HCT116 (cell line): ENCODE measurements at regions not wholly inside any gene's neighbourhood (a gene's known extent, or its start where the extent isn't known, plus 50 kb on each side); places are given as distances from the start of the nearest gene placed in this dataset.

Experiments
- ATAC-seq: fragments of 200-7000 bp; cut with Tn5 transposase; 2 replicates; pipeline ENCODE4 v1.9.1; 2020; ENCODE audit warnings: mild to moderate bottlenecking, moderate library complexity
- BruUV-seq: library from RNA; stranded (reverse); fragments of 400-500 nt; replicated peaks from 2 replicates; lab custom pipeline; 2021; lab: Mats Ljungman, UMichigan
- CTCF ChIA-PET: fragments of 300-600 bp; sonication (Branson Sonifier 250); formaldehyde crosslinking; loops from one replicate; lab custom pipeline; 2021; ENCODE audit warnings: antibody characterized with exemption; lab: Charles Lee
- POLR2A ChIA-PET: fragments of 300-600, 350-600 bp; sonication (Branson Sonifier 250); formaldehyde crosslinking; loops from one replicate; lab custom pipeline; 2021; ENCODE audit warnings: antibody characterized with exemption; lab: Charles Lee
- RAD21 ChIA-PET, 2 experiments: fragments of 300-600 bp; sonication (Branson Sonifier 250); formaldehyde crosslinking; loops; one replicate each; lab custom pipeline; 2023; ENCODE audit warnings: low total read pairs in 2 of 2; ENCODE audit not compliant: uncharacterized antibody in 2 of 2, unreplicated experiment in 2 of 2, low non-redundant PET in 1 of 2; lab: Charles Lee
- DNase-seq: peaks from one replicate; pipeline ENCODE4 v3.0.0-alpha.2; 2010; ENCODE audit warnings: low read depth, low spot score
- H2AFZ ChIP-seq: fragments of 200-600 bp; shearing (Covaris generic), sonication (generic); 2 replicates; pipeline ENCODE4 v1.6.1; 2017; ENCODE audit warnings: low read depth, mixed run types, mixed read lengths, antibody characterized with exemption, low read length; ENCODE audit not compliant: poor library complexity, severe bottlenecking
- H3K27ac ChIP-seq: 2 replicates; pipeline ENCODE4 v1.5.1; 2012; ENCODE audit warnings: low read depth, low read length
- H3K27me3 ChIP-seq: fragments of 200-600 bp; sonication (generic); 2 replicates; pipeline ENCODE4 v1.6.1; 2016; ENCODE audit warnings: mixed run types, low read length, mixed read lengths; ENCODE audit not compliant: insufficient read depth
- H3K36me3 ChIP-seq, 2 experiments: fragments of 200-500 bp in 1 of 2; fragments of 200-600 bp in 1 of 2; sonication (Bioruptor generic) in 1 of 2; sonication (generic) in 1 of 2; 2 replicates each; pipeline versions ENCODE4 v1.5.1 to v1.6.1; 2014 to 2016; ENCODE audit warnings: low read length in 2 of 2, inconsistent platforms in 1 of 2, mixed read lengths in 1 of 2, mixed run types in 1 of 2; ENCODE audit not compliant: insufficient read depth in 2 of 2, control insufficient read depth in 1 of 2
- H3K4me1 ChIP-seq, 2 experiments: fragments of 200-600 bp in 1 of 2; sonication (generic) in 1 of 2; 2 replicates each; pipeline versions ENCODE4 v1.5.1 to v1.6.1; 2012 to 2017; ENCODE audit warnings: low read length in 2 of 2, inconsistent platforms in 1 of 2, mild to moderate bottlenecking in 1 of 2, mixed read lengths in 1 of 2, mixed run types in 1 of 2, moderate library complexity in 1 of 2; ENCODE audit not compliant: insufficient read depth in 2 of 2, control insufficient read depth in 1 of 2
- H3K4me2 ChIP-seq: fragments of 200-600 bp; sonication (generic); 2 replicates; pipeline ENCODE4 v1.6.1; 2017; ENCODE audit warnings: mixed run types, low read length, mixed read lengths
- H3K4me3 ChIP-seq, 2 experiments: fragments of 200-600 bp in 1 of 2; sonication (generic) in 1 of 2; replicated peaks in 1 of 2; 2 replicates each; pipeline ENCODE4 v1.5.1; 2011 to 2016; ENCODE audit warnings: low read length in 2 of 2, control low read depth in 1 of 2, low read depth in 1 of 2, mild to moderate bottlenecking in 1 of 2, mixed read lengths in 1 of 2, mixed run types in 1 of 2
- H3K79me2 ChIP-seq: fragments of 200-600 bp; sonication (generic); 2 replicates; pipeline ENCODE4 v1.6.1; 2017; ENCODE audit warnings: mild to moderate bottlenecking, mixed run types, low read length, moderate library complexity, mixed read lengths; ENCODE audit not compliant: insufficient read depth
- H3K9ac ChIP-seq: fragments of 200-600 bp; sonication (generic); 2 replicates; pipeline ENCODE4 v1.6.1; 2016; ENCODE audit warnings: low read length, mixed read lengths
- H3K9me2 ChIP-seq: fragments of 200-600 bp; sonication (generic), shearing (Covaris generic); 2 replicates; pipeline ENCODE4 v1.6.1; 2017; ENCODE audit warnings: mixed run types, mild to moderate bottlenecking, moderate library complexity; ENCODE audit not compliant: insufficient read depth
- H3K9me3 ChIP-seq, 2 experiments: fragments of 200-500 bp in 1 of 2; fragments of 200-600 bp in 1 of 2; sonication (Bioruptor generic) in 1 of 2; sonication (generic) in 1 of 2; 2 replicates each; pipeline ENCODE4 v1.6.1; 2014 to 2017; ENCODE audit warnings: low read length in 2 of 2, mixed read lengths in 2 of 2, inconsistent platforms in 1 of 2, low read depth in 1 of 2, mild to moderate bottlenecking in 1 of 2, mixed run types in 1 of 2, moderate library complexity in 1 of 2; ENCODE audit not compliant: control insufficient read depth in 1 of 2, insufficient read depth in 1 of 2
- H4K20me1 ChIP-seq: fragments of 200-600 bp; sonication (generic), shearing (Covaris generic); 2 replicates; pipeline ENCODE4 v1.6.1; 2017; ENCODE audit warnings: mixed run types, mild to moderate bottlenecking, moderate library complexity; ENCODE audit not compliant: insufficient read depth
- CBX3 ChIP-seq: IDR thresholded peaks from 2 replicates; pipeline ENCODE4 v1.6.1; 2012; ENCODE audit warnings: low read depth
- ELF1 ChIP-seq: IDR thresholded peaks from 2 replicates; pipeline ENCODE4 v1.6.1; 2012; ENCODE audit warnings: low read depth, borderline replicate concordance
- EZH2phosphoT487 ChIP-seq: fragments of 200-600 bp; IDR thresholded peaks from 2 replicates; pipeline ENCODE4 v1.6.1; 2018; ENCODE audit warnings: antibody characterized with exemption, borderline replicate concordance
- FOSL1 ChIP-seq: IDR thresholded peaks from 2 replicates; pipeline ENCODE4 v1.6.1; 2012; ENCODE audit warnings: low read depth
- JUND ChIP-seq: IDR thresholded peaks from 2 replicates; pipeline ENCODE4 v1.6.1; 2012
- POLR2AphosphoS5 ChIP-seq: IDR thresholded peaks from 2 replicates; pipeline ENCODE4 v1.6.1; 2011; ENCODE audit warnings: mild to moderate bottlenecking, low read depth, low read length, moderate library complexity
- RAD21 ChIP-seq: IDR thresholded peaks from 2 replicates; pipeline ENCODE4 v1.6.1; 2012; ENCODE audit warnings: low read depth, mild to moderate bottlenecking
- YY1 ChIP-seq: IDR thresholded peaks from 2 replicates; pipeline ENCODE4 v1.6.1; 2011; ENCODE audit warnings: low read length, low read depth, moderate library complexity, mild to moderate bottlenecking; ENCODE audit not compliant: insufficient replicate concordance; ENCODE audit errors: extremely low read depth
- intact Hi-C: fragments of 100-400 bp; cut with micrococcal nuclease; formaldehyde crosslinking; loops from 2 replicates; pipeline ENCODE4 v1.10.0; 2022
- TF ChIP-seq, protein P1 (sequence below): IDR thresholded peaks from 2 replicates; pipeline ENCODE4 v1.6.1; 2011; ENCODE audit warnings: mild to moderate bottlenecking, low read length, moderate library complexity; ENCODE audit not compliant: insufficient replicate concordance; ENCODE audit errors: extremely low read depth

- Histone ChIP-seq H3K27ac (no peak overlapping the region), H2AFZ (no peak overlapping the region), H3K9me2 (no peaks in the 10 kb centered on the region), H3K36me3 (no peaks in the 10 kb centered on the region), H4K20me1 (no peaks in the 10 kb centered on the region), H3K4me2 (no peak overlapping the region), H3K4me3 (no peak overlapping the region), H3K27me3 (no peaks in the 10 kb centered on the region), H3K9me3 (no peaks in the 10 kb centered on the region), H3K9ac (no peak overlapping the region), H3K4me1 (no peaks in the 10 kb centered on the region), H3K79me2 (no peaks in the 10 kb centered on the region)
- RAD21 ChIA-PET = no interaction called here
- BruUV-seq = no TSS peak
- TF ChIP-seq ELF1 (no peak), YY1 (no peak), JUND (no peak), RAD21 (no peak), POLR2AphosphoS5 (no peak), FOSL1 (no peak), CBX3 (no peak)
- TF ChIP-seq, protein P1, sequence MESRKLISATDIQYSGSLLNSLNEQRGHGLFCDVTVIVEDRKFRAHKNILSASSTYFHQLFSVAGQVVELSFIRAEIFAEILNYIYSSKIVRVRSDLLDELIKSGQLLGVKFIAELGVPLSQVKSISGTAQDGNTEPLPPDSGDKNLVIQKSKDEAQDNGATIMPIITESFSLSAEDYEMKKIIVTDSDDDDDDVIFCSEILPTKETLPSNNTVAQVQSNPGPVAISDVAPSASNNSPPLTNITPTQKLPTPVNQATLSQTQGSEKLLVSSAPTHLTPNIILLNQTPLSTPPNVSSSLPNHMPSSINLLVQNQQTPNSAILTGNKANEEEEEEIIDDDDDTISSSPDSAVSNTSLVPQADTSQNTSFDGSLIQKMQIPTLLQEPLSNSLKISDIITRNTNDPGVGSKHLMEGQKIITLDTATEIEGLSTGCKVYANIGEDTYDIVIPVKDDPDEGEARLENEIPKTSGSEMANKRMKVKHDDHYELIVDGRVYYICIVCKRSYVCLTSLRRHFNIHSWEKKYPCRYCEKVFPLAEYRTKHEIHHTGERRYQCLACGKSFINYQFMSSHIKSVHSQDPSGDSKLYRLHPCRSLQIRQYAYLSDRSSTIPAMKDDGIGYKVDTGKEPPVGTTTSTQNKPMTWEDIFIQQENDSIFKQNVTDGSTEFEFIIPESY = no peak
- intact Hi-C loops = no loop called here
- POLR2A ChIA-PET = no interaction called here
- ATAC-seq (no peak), DNase-seq (no peak)
- CTCF ChIA-PET = no interaction called here
Measured at GRCh38 chr10:130956251-130956650, 355.3 kb downstream of the TCERG1L start.

- no peak overlapping the region for H2AFZ ChIP-seq
- DNase-seq (no peak), ATAC-seq (no peak)
- POLR2A ChIA-PET = no interaction called here
- H3K4me3 ChIP-seq = no peak overlapping the region
- BruUV-seq = no TSS peak
- H3K79me2 ChIP-seq = no peaks in the 10 kb centered on the region
- no peak overlapping the region for H3K4me2 ChIP-seq
- no peaks in the 10 kb centered on the region for H3K36me3 ChIP-seq
- H4K20me1 ChIP-seq = no peaks in the 10 kb centered on the region
- intact Hi-C loops = no loop called here
- no peak for TF ChIP-seq EZH2phosphoT487
- CTCF ChIA-PET = no interaction called here
- H3K4me1 ChIP-seq = no peaks in the 10 kb centered on the region
- H3K27ac ChIP-seq = no peak overlapping the region
- no peak overlapping the region for H3K9ac ChIP-seq
- no peaks in the 10 kb centered on the region for H3K9me2 ChIP-seq
- RAD21 ChIA-PET = no interaction called here
- no peaks in the 10 kb centered on the region for H3K27me3 ChIP-seq
- no peaks in the 10 kb centered on the region for H3K9me3 ChIP-seq
Measured at GRCh38 chr10:130957423-130957822, 354.1 kb downstream of the TCERG1L start.
